ENCODE measurements at regions not wholly inside any gene's neighbourhood (a gene's known extent, or its start where the extent isn't known, plus 50 kb on each side); places are given as distances from the start of the nearest gene placed in this dataset.
"Not testable (repeated sequence)": the region's sequence is repeated elsewhere in the genome, so short reads cannot be mapped to it uniquely, and the experiment has no call there.

- H3K9me3 Mint-ChIP-seq = no peaks in the 10 kb centered on the region
- H3K27me3 Mint-ChIP-seq (ENCODE audit: low read depth) = no peaks in the 10 kb centered on the region
- H3K36me3 Mint-ChIP-seq (ENCODE audit: insufficient read depth) = no peaks in the 10 kb centered on the region
- no peak overlapping the region for H3K4me3 Mint-ChIP-seq
- H3K4me1 Mint-ChIP-seq (ENCODE audit: low read depth) = peaks cover 32% of the 10 kb centered on the region
- ATAC-seq (no peak), DNase-seq (no peak)
Measured at GRCh38 chr3:106303766-106304165, 435.0 kb upstream of the CBLB start.

DNA sequence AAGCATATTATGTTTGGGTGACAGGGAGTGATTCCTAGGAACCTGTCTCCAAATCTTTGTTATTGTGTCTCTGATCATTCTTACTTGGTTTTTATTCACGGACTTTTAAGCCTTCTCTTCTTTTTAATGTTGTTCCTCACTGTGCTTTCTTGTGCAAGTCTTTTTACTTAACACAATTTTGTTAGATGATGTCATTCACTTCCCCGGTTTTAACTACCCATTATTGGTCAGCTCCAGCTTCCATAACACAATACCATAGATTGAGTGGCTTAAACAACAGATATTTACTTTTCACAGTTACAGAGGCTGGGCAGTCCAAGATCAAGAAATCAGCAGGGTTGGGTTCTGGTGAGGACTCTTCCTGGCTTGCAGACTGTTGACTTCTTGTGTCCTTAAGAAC lies 436.3 kb upstream of the CBLB start:
- DNase-seq = no peak
- no peaks in the 10 kb centered on the region for H3K27me3 Mint-ChIP-seq (ENCODE audit: low read depth)
- no peak for ATAC-seq
- H3K9me3 Mint-ChIP-seq = no peaks in the 10 kb centered on the region
- no peaks in the 10 kb centered on the region for H3K36me3 Mint-ChIP-seq (ENCODE audit: insufficient read depth)
- H3K4me3 Mint-ChIP-seq = no peak overlapping the region
- H3K4me1 Mint-ChIP-seq (ENCODE audit: low read depth) = peaks cover 25% of the 10 kb centered on the region

GRCh38 chr3:106305882-106306435 lies 437.1 kb upstream of the CBLB start:
- Mint-ChIP-seq H3K9me3 (no peaks in the 10 kb centered on the region), H3K27me3 (ENCODE audit: low read depth) (no peaks in the 10 kb centered on the region)
- no peak for DNase-seq

GRCh38 chr3:106309274-106309673 lies 440.5 kb upstream of the CBLB start:
- Mint-ChIP-seq H3K4me1 (ENCODE audit: low read depth) (peaks cover 4% of the 10 kb centered on the region), H3K9me3 (no peaks in the 10 kb centered on the region), H3K36me3 (ENCODE audit: insufficient read depth) (no peaks in the 10 kb centered on the region), H3K4me3 (no peak overlapping the region), H3K27me3 (ENCODE audit: low read depth) (no peaks in the 10 kb centered on the region)
- ATAC-seq (no peak), DNase-seq (no peak)

More at GRCh38 chr3:106305882-106306435, 437.1 kb upstream of the CBLB start:
- Mint-ChIP-seq H3K36me3 (ENCODE audit: insufficient read depth) (no peaks in the 10 kb centered on the region), H3K4me3 (no peak overlapping the region), H3K4me1 (ENCODE audit: low read depth) (peaks cover 25% of the 10 kb centered on the region)
- ATAC-seq = no peak

DNA sequence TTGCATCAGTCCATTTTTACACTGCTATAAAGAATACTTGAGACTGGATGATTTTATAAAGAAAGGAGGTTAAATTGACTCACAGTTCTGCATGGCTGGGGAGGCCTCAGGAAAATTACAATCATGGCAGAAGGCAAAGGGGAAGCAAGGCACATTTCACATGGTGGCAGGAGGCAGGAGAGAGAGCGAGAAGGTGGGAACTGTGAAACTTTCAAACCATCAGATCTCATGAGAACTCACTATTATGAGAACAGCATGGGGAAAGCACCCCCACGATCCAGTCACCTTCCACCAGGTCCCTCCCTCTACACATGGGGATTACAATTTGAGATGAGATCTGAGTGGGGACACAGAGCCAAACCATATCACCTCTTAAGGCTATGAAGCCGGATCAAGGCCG lies 441.0 kb upstream of the CBLB start:
- H3K4me3 Mint-ChIP-seq; H3K27me3 Mint-ChIP-seq (ENCODE audit: low read depth); DNase-seq; H3K4me1 Mint-ChIP-seq (ENCODE audit: low read depth); H3K9me3 Mint-ChIP-seq; H3K36me3 Mint-ChIP-seq (ENCODE audit: insufficient read depth); ATAC-seq: not testable (repeated sequence)

GRCh38 chr3:106317141-106318055 lies 448.6 kb upstream of the CBLB start:
- no peak overlapping the region for H3K4me3 Mint-ChIP-seq
- H3K9me3 Mint-ChIP-seq = peaks cover 6% of the 10 kb centered on the region
- no peaks in the 10 kb centered on the region for H3K27me3 Mint-ChIP-seq (ENCODE audit: low read depth)
- no peaks in the 10 kb centered on the region for H3K36me3 Mint-ChIP-seq (ENCODE audit: insufficient read depth)
- DNase-seq = no peak
- peaks cover 21% of the 10 kb centered on the region for H3K4me1 Mint-ChIP-seq (ENCODE audit: low read depth)
- no peak for ATAC-seq

GRCh38 chr3:106321438-106321837 lies 452.6 kb upstream of the CBLB start:
- not testable (repeated sequence) for H3K27me3 Mint-ChIP-seq (ENCODE audit: low read depth); DNase-seq; H3K36me3 Mint-ChIP-seq (ENCODE audit: insufficient read depth); H3K4me3 Mint-ChIP-seq; ATAC-seq
- Mint-ChIP-seq H3K9me3 (peaks cover 26% of the 10 kb centered on the region), H3K4me1 (ENCODE audit: low read depth) (peaks cover 23% of the 10 kb centered on the region)

- H3K4me1 Mint-ChIP-seq (ENCODE audit: low read depth) = peaks cover 21% of the 10 kb centered on the region
- H3K36me3 Mint-ChIP-seq (ENCODE audit: insufficient read depth) = no peaks in the 10 kb centered on the region
- H3K4me3 Mint-ChIP-seq = no peak overlapping the region
- ATAC-seq = no peak
- no peaks in the 10 kb centered on the region for H3K27me3 Mint-ChIP-seq (ENCODE audit: low read depth)
- no peak for DNase-seq
- H3K9me3 Mint-ChIP-seq = peaks cover 26% of the 10 kb centered on the region
Measured at GRCh38 chr3:106323586-106323985, 454.8 kb upstream of the CBLB start.

GRCh38 chr3:106326941-106327695 lies 458.3 kb upstream of the CBLB start:
- DNase-seq = no peak
- Mint-ChIP-seq H3K4me1 (ENCODE audit: low read depth) (peaks cover 30% of the 10 kb centered on the region), H3K36me3 (ENCODE audit: insufficient read depth) (no peaks in the 10 kb centered on the region), H3K27me3 (ENCODE audit: low read depth) (no peaks in the 10 kb centered on the region), H3K9me3 (peaks cover 19% of the 10 kb centered on the region), H3K4me3 (peak overlapping the region; percentile 20)
- peak in 1 of 2 donors; percentile 28 for ATAC-seq

DNA sequence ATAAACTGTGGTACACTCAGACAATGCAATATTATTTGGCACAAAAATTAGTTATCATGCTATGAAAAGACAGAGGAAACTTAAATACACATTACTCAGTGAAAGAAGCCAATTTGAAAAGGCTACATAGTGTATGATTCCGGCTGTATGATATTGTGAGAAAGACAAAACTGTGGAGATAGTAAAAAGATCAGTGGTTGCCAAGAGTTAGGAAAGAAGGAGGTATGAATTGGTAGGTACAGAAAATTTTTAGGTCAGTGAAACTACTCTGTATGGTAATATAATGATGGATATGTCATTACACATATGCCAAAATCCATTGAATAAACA lies 458.8 kb upstream of the CBLB start:
- Mint-ChIP-seq H3K4me1 (ENCODE audit: low read depth) (peaks cover 34% of the 10 kb centered on the region), H3K4me3 (no peak overlapping the region), H3K9me3 (peaks cover 19% of the 10 kb centered on the region), H3K36me3 (ENCODE audit: insufficient read depth) (no peaks in the 10 kb centered on the region), H3K27me3 (ENCODE audit: low read depth) (no peaks in the 10 kb centered on the region)
- ATAC-seq = no peak
- DNase-seq = no peak

GRCh38 chr3:106328224-106328623 lies 459.4 kb upstream of the CBLB start:
- no peak for ATAC-seq
- H3K4me3 Mint-ChIP-seq = no peak overlapping the region
- H3K27me3 Mint-ChIP-seq (ENCODE audit: low read depth) = no peaks in the 10 kb centered on the region
- peaks cover 40% of the 10 kb centered on the region for H3K4me1 Mint-ChIP-seq (ENCODE audit: low read depth)
- H3K9me3 Mint-ChIP-seq = peaks cover 18% of the 10 kb centered on the region
- DNase-seq = no peak
- H3K36me3 Mint-ChIP-seq (ENCODE audit: insufficient read depth) = no peaks in the 10 kb centered on the region

DNA sequence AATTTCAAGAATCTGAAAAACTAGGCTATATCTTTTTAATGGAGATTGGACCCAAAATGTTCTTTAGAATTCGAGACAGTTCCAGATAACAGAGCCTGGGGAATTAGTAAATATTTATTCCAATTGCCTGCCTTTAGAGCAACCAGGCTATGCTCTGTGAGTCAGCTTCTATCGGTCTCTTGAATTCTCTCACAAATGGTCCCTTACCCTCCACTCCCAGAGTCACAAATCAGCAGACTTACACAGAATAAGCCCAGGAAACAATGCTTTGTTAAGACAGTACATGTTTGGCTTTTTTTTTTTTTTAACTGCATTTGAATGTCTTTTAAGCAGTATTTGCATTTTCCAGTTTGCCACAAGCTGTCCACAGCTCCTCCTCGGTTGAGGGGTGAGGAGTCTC lies 460.7 kb upstream of the CBLB start:
- H3K9me3 Mint-ChIP-seq = peaks cover 6% of the 10 kb centered on the region
- no peaks in the 10 kb centered on the region for H3K36me3 Mint-ChIP-seq (ENCODE audit: insufficient read depth)
- no peaks in the 10 kb centered on the region for H3K27me3 Mint-ChIP-seq (ENCODE audit: low read depth)
- ATAC-seq = no peak
- DNase-seq = no peak
- no peak overlapping the region for H3K4me3 Mint-ChIP-seq
- peaks cover 51% of the 10 kb centered on the region for H3K4me1 Mint-ChIP-seq (ENCODE audit: low read depth)

DNA sequence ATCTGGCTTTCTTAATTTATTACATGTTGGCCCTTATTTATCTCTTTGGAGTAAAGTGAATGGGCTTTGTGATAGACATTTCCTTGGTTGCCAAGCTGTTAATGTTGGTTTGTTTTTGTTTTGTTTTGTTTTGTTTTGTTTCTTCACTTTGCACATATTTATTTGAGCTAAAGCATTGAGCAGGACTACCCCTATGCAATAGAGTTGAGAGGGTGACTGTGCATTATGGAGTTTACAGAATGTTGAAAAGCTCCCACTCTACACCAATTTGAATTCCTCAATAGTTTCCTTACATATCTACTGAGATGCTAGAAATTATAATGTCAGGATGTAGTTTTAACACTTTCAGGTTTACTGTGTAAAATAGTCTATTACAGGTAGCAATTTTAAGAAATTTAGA lies 462.8 kb upstream of the CBLB start:
- H3K9me3 Mint-ChIP-seq = no peaks in the 10 kb centered on the region
- no peak for ATAC-seq
- no peak for DNase-seq
- no peaks in the 10 kb centered on the region for H3K36me3 Mint-ChIP-seq (ENCODE audit: insufficient read depth)
- H3K27me3 Mint-ChIP-seq (ENCODE audit: low read depth) = no peaks in the 10 kb centered on the region
- H3K4me1 Mint-ChIP-seq (ENCODE audit: low read depth) = peaks cover 65% of the 10 kb centered on the region
- no peak overlapping the region for H3K4me3 Mint-ChIP-seq

DNA sequence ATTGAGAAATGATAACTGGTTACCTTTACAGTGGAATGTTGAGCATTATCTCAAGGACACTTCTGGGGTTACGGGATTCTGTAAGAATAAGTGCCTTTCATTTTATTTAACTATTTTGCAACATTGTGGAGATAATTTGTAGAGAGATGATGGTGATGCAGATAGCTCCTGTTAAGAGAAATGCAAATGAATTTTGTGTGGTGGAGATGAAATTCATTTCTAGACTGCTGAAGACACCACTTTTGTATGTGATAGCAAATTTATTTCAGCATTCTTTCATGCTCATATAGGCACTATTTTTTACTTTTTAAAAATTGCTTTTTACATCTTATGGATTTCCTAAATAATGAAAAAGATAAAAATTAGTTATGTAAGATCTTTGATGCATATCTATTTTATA lies 463.3 kb upstream of the CBLB start:
- peaks cover 65% of the 10 kb centered on the region for H3K4me1 Mint-ChIP-seq (ENCODE audit: low read depth)
- no peak for DNase-seq
- no peak for ATAC-seq
- H3K27me3 Mint-ChIP-seq (ENCODE audit: low read depth) = no peaks in the 10 kb centered on the region
- no peaks in the 10 kb centered on the region for H3K9me3 Mint-ChIP-seq
- H3K36me3 Mint-ChIP-seq (ENCODE audit: insufficient read depth) = no peaks in the 10 kb centered on the region
- no peak overlapping the region for H3K4me3 Mint-ChIP-seq

- H3K36me3 Mint-ChIP-seq (ENCODE audit: insufficient read depth) = no peaks in the 10 kb centered on the region
- H3K9me3 Mint-ChIP-seq = no peaks in the 10 kb centered on the region
- no peaks in the 10 kb centered on the region for H3K27me3 Mint-ChIP-seq (ENCODE audit: low read depth)
- H3K4me3 Mint-ChIP-seq = no peak overlapping the region
- DNase-seq (peak; percentile 25), ATAC-seq (peak; percentile 61 to 68)
- peaks cover 65% of the 10 kb centered on the region for H3K4me1 Mint-ChIP-seq (ENCODE audit: low read depth)
Measured at GRCh38 chr3:106332884-106333283, 464.1 kb upstream of the CBLB start.

Measured in activated T-cell treated with anti-CD3 and anti-CD28 coated beads, Interleukin-2, amount 50 U/mL, for 4 hours (primary cell).